GM06990 (cell line): ENCODE measurements at regions not wholly inside any gene's neighbourhood (a gene's known extent, or its start where the extent isn't known, plus 50 kb on each side); places are given as distances from the start of the nearest gene placed in this dataset.

ENCODE experiments used
- DNase-seq: peaks from one replicate; pipeline ENCODE4 v3.0.0-alpha.2; 2011; ENCODE audit not compliant: insufficient read length; ENCODE audit errors: extremely low read depth
- H3K27me3 ChIP-seq: replicated peaks from 2 replicates; pipeline ENCODE4 v1.6.0; 2011; ENCODE audit warnings: low read length; ENCODE audit not compliant: control insufficient read depth, insufficient read depth
- H3K36me3 ChIP-seq: 2 replicates; pipeline ENCODE4 v1.5.1; 2011; ENCODE audit warnings: low read length; ENCODE audit not compliant: control insufficient read depth, insufficient read depth
- H3K4me3 ChIP-seq: replicated peaks from 2 replicates; pipeline ENCODE4 v1.5.1; 2011; ENCODE audit warnings: low read depth, mild to moderate bottlenecking, control low read depth, low read length
- TF ChIP-seq, protein P1 (sequence below): IDR thresholded peaks from 2 replicates; pipeline ENCODE4 v1.5.1; 2011; ENCODE audit warnings: low read length, control low read depth, mild to moderate bottlenecking, inconsistent platforms; ENCODE audit not compliant: insufficient read depth, poor library complexity, severe bottlenecking

DNA sequence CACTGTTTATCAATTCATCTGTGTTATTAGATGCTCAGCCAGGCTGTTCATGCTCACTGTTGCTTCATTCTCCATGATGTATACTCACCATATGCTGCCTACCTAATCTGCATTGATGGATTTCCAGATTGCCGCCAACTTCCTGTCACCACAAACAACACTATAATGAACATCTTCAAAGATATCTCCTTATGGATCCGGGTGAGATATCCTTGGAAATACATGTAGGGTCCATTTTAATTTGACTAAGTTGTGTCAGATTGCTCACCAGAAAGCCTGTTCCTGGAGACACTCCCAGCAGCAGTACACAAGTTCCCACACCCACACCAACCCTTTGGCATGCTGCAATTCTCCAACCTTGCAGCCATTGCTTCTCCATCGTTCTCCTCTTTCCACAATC, 547.5 kb upstream of the TNP1 start:
- Histone ChIP-seq H3K27me3 (no peaks in the 10 kb centered on the region), H3K36me3 (no peaks in the 10 kb centered on the region), H3K4me3 (no peak overlapping the region)
- no peak for DNase-seq
- TF ChIP-seq, protein P1, sequence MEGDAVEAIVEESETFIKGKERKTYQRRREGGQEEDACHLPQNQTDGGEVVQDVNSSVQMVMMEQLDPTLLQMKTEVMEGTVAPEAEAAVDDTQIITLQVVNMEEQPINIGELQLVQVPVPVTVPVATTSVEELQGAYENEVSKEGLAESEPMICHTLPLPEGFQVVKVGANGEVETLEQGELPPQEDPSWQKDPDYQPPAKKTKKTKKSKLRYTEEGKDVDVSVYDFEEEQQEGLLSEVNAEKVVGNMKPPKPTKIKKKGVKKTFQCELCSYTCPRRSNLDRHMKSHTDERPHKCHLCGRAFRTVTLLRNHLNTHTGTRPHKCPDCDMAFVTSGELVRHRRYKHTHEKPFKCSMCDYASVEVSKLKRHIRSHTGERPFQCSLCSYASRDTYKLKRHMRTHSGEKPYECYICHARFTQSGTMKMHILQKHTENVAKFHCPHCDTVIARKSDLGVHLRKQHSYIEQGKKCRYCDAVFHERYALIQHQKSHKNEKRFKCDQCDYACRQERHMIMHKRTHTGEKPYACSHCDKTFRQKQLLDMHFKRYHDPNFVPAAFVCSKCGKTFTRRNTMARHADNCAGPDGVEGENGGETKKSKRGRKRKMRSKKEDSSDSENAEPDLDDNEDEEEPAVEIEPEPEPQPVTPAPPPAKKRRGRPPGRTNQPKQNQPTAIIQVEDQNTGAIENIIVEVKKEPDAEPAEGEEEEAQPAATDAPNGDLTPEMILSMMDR: no peak

- Histone ChIP-seq H3K36me3 (no peaks in the 10 kb centered on the region), H3K27me3 (no peaks in the 10 kb centered on the region), H3K4me3 (no peak overlapping the region)
- no peak for DNase-seq
- TF ChIP-seq, protein P1: no peak
Measured at GRCh38 chr2:217404236-217404760, 544.4 kb upstream of the TNP1 start.

DNA sequence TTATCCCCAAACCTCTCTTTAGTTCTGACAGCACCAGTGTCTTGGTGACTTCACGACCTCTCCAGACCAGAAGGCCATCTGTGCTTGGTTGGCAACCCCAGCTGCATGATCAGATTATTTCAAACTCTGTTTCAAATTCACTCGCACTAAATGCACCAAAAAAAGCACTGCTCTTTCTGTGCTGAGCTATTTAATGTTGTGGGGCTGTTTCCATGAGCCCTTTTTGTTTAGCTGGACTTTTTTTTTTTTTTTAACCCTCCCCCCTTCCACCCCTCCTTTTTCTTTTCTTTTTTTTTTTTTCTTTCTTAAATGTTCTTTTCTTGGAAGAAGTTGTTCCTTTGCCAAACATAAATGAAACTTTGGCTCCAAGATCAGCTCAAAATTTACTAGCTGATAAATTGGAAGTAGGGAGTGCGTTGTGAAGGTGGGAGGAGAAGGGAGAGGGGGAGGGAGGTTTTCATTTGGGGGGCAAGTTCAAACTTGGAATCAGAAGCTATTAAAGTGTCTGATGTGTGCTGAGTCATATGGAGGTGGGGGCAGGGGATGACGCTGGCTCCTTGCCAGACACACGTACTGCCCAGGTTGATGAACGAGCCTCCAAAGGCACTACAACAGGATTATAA, 543.0 kb upstream of the TNP1 start:
- H3K36me3 ChIP-seq: no peaks in the 10 kb centered on the region
- no peaks in the 10 kb centered on the region for H3K27me3 ChIP-seq
- no peak for DNase-seq
- no peak overlapping the region for H3K4me3 ChIP-seq
- TF ChIP-seq, protein P1: no peak

GRCh38 chr2:217402144-217402543, 542.3 kb upstream of the TNP1 start:
- Histone ChIP-seq H3K36me3 (no peaks in the 10 kb centered on the region), H3K4me3 (no peak overlapping the region), H3K27me3 (no peaks in the 10 kb centered on the region)
- DNase-seq: no peak
- TF ChIP-seq, protein P1: no peak

DNA sequence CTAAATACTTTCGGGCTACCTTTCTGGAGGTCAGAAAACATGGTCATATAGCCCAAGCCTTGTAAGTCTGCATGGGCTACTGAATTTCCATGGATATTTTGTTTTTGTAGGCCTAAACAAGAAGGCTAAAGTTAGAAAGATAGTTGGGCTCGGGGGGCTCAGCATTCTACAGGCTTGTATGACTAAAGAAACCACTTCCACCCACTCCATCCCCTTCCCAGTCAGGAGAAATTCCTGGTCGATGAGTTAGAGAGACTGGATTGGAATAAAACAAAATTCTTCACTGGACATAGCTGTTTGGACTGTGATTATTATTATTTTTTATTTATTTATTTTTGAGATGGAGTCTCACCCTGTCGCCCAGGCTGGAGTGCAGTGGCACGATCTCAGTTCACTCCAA, 539.4 kb upstream of the TNP1 start:
- H3K4me3 ChIP-seq: no peak overlapping the region
- H3K27me3 ChIP-seq: no peaks in the 10 kb centered on the region
- TF ChIP-seq, protein P1: no peak
- DNase-seq: no peak
- H3K36me3 ChIP-seq: no peaks in the 10 kb centered on the region

- no peak for DNase-seq
- H3K27me3 ChIP-seq: no peaks in the 10 kb centered on the region
- TF ChIP-seq, protein P1: no peak
- no peaks in the 10 kb centered on the region for H3K36me3 ChIP-seq
- H3K4me3 ChIP-seq: no peak overlapping the region
Measured at GRCh38 chr2:217398860-217399259, 539.0 kb upstream of the TNP1 start.
